HFFc6 (cell line): ENCODE measurements at regions not wholly inside any gene's neighbourhood (a gene's known extent, or its start where the extent isn't known, plus 50 kb on each side); places are given as distances from the start of the nearest gene placed in this dataset.

Experiments
- DNase-seq: peaks from one replicate; pipeline ENCODE4 v3.0.0-alpha.2; 2018
- H3K27ac Mint-ChIP-seq: 2 replicates; pipeline ENCODE4 v1.8.0; 2020; ENCODE audit warnings: mild to moderate bottlenecking, mixed read lengths
- H3K27me3 Mint-ChIP-seq: 2 replicates; pipeline ENCODE4 v1.8.0; 2021; ENCODE audit warnings: mild to moderate bottlenecking, moderate library complexity, mixed read lengths; ENCODE audit not compliant: insufficient read depth
- H3K36me3 Mint-ChIP-seq: 2 replicates; pipeline ENCODE4 v1.8.0; 2021; ENCODE audit warnings: low read depth, mixed read lengths
- H3K4me1 Mint-ChIP-seq: 2 replicates; pipeline ENCODE4 v1.8.0; 2020; ENCODE audit warnings: low read depth, mixed read lengths
- H3K4me3 Mint-ChIP-seq: 2 replicates; pipeline ENCODE4 v1.8.0; 2020; ENCODE audit warnings: mild to moderate bottlenecking, moderate library complexity, mixed read lengths
- H3K9me3 Mint-ChIP-seq: 2 replicates; pipeline ENCODE4 v1.8.0; 2020; ENCODE audit warnings: mild to moderate bottlenecking, mixed read lengths
- TF ChIP-seq, protein P1 (sequence below): fragments of 200-600 bp; sonication (generic); IDR thresholded peaks from 2 replicates; pipeline ENCODE4 v1.5.0; 2021; ENCODE audit warnings: antibody characterized with exemption, mild to moderate bottlenecking

DNA sequence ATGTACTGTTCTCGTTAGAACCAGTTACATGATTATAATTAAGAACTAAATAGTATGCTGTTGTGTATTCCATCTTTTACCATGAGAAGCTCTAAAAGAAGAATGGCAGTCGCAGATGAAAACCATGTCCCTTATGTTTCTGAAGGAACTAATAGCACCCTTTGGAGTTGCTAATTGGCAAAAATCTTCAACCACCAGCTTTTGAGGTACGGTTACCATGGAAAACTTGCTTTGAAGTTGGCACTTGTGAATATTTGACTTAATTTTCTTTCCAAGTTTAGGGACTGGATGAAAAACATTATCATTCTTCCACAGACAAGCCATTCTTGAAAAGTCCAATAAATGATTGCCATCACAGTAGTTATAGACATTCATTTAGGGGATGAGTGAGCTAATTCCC is 666.6 kb upstream of the ROBO1 start:
- no peak for DNase-seq
- no peaks in the 10 kb centered on the region for H3K36me3 Mint-ChIP-seq
- no peak overlapping the region for H3K4me3 Mint-ChIP-seq
- peaks cover 21% of the 10 kb centered on the region for H3K9me3 Mint-ChIP-seq
- no peaks in the 10 kb centered on the region for H3K4me1 Mint-ChIP-seq
- TF ChIP-seq, protein P1, sequence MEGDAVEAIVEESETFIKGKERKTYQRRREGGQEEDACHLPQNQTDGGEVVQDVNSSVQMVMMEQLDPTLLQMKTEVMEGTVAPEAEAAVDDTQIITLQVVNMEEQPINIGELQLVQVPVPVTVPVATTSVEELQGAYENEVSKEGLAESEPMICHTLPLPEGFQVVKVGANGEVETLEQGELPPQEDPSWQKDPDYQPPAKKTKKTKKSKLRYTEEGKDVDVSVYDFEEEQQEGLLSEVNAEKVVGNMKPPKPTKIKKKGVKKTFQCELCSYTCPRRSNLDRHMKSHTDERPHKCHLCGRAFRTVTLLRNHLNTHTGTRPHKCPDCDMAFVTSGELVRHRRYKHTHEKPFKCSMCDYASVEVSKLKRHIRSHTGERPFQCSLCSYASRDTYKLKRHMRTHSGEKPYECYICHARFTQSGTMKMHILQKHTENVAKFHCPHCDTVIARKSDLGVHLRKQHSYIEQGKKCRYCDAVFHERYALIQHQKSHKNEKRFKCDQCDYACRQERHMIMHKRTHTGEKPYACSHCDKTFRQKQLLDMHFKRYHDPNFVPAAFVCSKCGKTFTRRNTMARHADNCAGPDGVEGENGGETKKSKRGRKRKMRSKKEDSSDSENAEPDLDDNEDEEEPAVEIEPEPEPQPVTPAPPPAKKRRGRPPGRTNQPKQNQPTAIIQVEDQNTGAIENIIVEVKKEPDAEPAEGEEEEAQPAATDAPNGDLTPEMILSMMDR: no peak
- no peaks in the 10 kb centered on the region; the same call in 1 of the 2 replicates for H3K27me3 Mint-ChIP-seq
- H3K27ac Mint-ChIP-seq: no peak overlapping the region

DNA sequence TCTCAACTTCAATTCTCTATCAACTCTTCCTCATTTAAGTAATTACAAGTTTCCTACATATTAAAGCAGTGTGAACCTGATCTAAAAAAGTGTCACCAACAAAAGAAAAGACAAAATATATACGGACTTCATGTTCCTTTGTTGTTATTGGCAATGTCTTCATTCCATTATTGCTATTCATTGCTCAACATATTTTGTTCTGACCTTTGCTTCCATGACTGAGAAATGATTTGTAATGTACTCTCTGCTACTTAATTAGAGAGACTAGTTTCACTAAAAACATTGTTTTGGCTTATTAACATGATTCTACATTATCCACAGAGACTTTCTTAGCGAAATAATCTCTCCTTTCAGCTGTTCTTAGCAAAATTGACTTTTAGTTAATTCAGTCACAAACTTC is 657.2 kb upstream of the ROBO1 start:
- no peak overlapping the region for H3K27ac Mint-ChIP-seq
- peaks cover 49% of the 10 kb centered on the region for H3K9me3 Mint-ChIP-seq
- no peak overlapping the region for H3K4me3 Mint-ChIP-seq
- H3K4me1 Mint-ChIP-seq: no peaks in the 10 kb centered on the region
- DNase-seq: no peak
- TF ChIP-seq, protein P1: no peak
- no peaks in the 10 kb centered on the region for H3K27me3 Mint-ChIP-seq
- no peaks in the 10 kb centered on the region for H3K36me3 Mint-ChIP-seq

DNA sequence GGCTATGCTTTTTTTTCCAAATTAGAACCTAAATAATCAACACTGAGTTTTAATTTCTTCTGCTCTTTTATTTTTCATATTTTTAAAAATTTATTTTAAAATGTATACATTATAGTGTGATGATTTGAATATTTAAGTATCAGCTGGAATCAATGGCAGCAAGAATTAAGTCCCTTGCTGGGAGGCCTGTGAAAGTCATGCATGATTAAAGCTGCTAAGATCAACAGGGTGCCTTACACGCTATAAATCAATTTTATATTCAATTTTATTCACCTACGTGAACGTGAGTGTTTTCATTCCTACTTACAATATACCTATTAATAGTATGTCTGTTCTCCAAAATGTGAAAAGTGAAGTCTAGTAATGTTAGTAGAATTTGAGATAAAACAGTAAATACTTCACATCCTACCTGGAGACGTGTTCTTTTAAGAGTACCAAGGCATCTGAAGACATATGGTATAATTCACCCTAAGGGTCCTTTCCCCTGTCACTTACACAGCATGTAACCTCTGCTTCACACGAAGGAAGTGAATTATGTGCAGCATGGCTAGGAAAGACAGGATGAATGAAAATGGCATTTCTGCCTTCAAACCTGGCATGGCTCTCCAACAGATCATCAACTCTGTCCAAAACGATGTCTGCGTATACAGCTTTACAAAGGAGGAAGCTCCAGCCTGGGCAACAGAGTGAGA is 640.4 kb upstream of the ROBO1 start:
- DNase-seq: no peak
- Mint-ChIP-seq H3K36me3 (no peaks in the 10 kb centered on the region), H3K4me3 (no peak overlapping the region), H3K27me3 (peaks cover 1% of the 10 kb centered on the region; the same call in 1 of the 2 replicates), H3K9me3 (peaks cover 6% of the 10 kb centered on the region; the same call in 1 of the 2 replicates), H3K27ac (no peak overlapping the region), H3K4me1 (no peaks in the 10 kb centered on the region)
- TF ChIP-seq, protein P1: no peak

DNA sequence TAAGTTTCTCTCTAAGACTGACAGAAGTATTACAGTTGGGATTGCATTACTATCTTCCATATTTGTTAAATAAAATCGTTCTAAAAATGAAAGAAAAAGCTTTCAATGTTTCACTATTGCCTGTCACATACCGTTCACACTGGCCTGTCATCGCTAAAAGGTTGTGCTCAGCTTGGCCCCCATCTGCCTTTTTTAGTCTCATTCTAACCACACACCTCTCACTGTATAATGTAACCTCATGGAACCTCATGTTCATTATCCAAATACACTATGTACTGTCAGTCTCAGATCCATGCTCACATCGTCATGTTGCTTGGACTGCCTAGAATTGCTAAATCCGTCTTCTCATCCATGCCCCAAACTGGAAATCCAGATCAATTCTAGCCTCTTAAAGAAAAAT is 637.8 kb upstream of the ROBO1 start:
- Mint-ChIP-seq H3K27ac (no peak overlapping the region), H3K36me3 (no peaks in the 10 kb centered on the region), H3K27me3 (peaks cover 1% of the 10 kb centered on the region; the same call in 1 of the 2 replicates), H3K4me3 (no peak overlapping the region), H3K4me1 (no peaks in the 10 kb centered on the region), H3K9me3 (peaks cover 13% of the 10 kb centered on the region; the same call in 1 of the 2 replicates)
- DNase-seq: no peak
- TF ChIP-seq, protein P1: no peak

DNA sequence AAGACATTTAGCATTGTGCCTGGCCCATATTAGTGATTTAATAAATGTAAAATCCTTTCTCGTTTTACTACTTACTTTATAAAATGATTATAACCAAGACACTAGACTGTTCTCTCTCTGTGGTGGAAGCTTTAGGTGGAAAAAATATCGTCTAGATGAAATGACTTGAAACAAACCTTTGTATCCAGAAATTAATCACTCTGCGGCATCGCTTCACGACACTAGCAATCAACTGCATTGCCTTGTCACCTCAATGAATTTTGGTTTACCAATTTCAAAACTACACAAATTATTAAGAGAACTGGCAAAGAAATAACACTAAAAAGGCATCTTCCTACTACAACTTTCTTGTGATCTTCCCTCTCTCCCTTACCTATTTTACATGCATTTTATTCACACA is 627.2 kb upstream of the ROBO1 start:
- Mint-ChIP-seq H3K36me3 (no peaks in the 10 kb centered on the region), H3K27me3 (no peaks in the 10 kb centered on the region), H3K9me3 (peaks cover 21% of the 10 kb centered on the region), H3K4me3 (no peak overlapping the region), H3K27ac (no peak overlapping the region), H3K4me1 (no peaks in the 10 kb centered on the region)
- TF ChIP-seq, protein P1: no peak
- DNase-seq: no peak
